Endothelial cell of umbilical vein (primary cell): ENCODE measurements at regions not wholly inside any gene's neighbourhood (a gene's known extent, or its start where the extent isn't known, plus 50 kb on each side); places are given as distances from the start of the nearest gene placed in this dataset.

Experiments
- BruUV-seq: library from RNA; stranded (reverse); fragments of 400-500 nt; replicated peaks from 2 replicates; lab custom pipeline; 2021; lab: Mats Ljungman, UMichigan
- CTCF ChIA-PET: fragments of 300-600, 350-600 bp; sonication (Branson Sonifier 250); formaldehyde crosslinking; loops from one replicate; lab custom pipeline; 2021; ENCODE audit warnings: antibody characterized with exemption, inconsistent platforms; lab: Charles Lee
- POLR2A ChIA-PET: fragments of 300-600, 350-600 bp; sonication (Branson Sonifier 250); formaldehyde crosslinking; loops from one replicate; lab custom pipeline; 2021; ENCODE audit warnings: antibody characterized with exemption, inconsistent platforms; lab: Charles Lee
- DNase-seq: peaks from one replicate; pipeline ENCODE4 v3.0.0-alpha.2; 2011; ENCODE audit warnings: low read depth, low spot score
- FAIRE-seq: peaks from 2 replicates; lab custom pipeline; 2011; peaks lifted over from hg19 to GRCh38; lab: Jason Lieb, UNC
- H2AFZ ChIP-seq: 2 replicates; pipeline ENCODE4 v1.6.0; 2012; ENCODE audit warnings: low read depth, low read length, control low read depth, inconsistent platforms
- H3K27ac ChIP-seq: 2 replicates; pipeline ENCODE4 v1.5.1; 2011; ENCODE audit warnings: low read depth, mild to moderate bottlenecking, control low read depth, low read length, moderate library complexity; ENCODE audit not compliant: insufficient read depth
- H3K27me3 ChIP-seq, 2 experiments: 2 replicates each; pipeline versions ENCODE4 v1.6.0 to v1.6.1; 2011; ENCODE audit warnings: low read length in 2 of 2, mixed read lengths in 1 of 2; ENCODE audit not compliant: control insufficient read depth in 2 of 2, insufficient read depth in 2 of 2
- H3K36me3 ChIP-seq, 2 experiments: 2 replicates in 1 of 2; 3 replicates in 1 of 2; pipeline ENCODE4 v1.5.1; 2011; ENCODE audit warnings: low read length in 2 of 2, mild to moderate bottlenecking in 1 of 2, moderate library complexity in 1 of 2; ENCODE audit not compliant: control insufficient read depth in 2 of 2, insufficient read depth in 2 of 2; ENCODE audit errors: extremely low read depth in 1 of 2
- H3K4me1 ChIP-seq: 3 replicates; pipeline ENCODE4 v1.5.1; 2011; ENCODE audit warnings: mild to moderate bottlenecking, low read length; ENCODE audit not compliant: control insufficient read depth, insufficient read depth; ENCODE audit errors: extremely low read depth
- H3K4me2 ChIP-seq: 2 replicates; pipeline ENCODE4 v1.6.1; 2011; ENCODE audit warnings: low read length, control low read depth, mixed read lengths; ENCODE audit not compliant: insufficient read depth
- H3K4me3 ChIP-seq, 3 experiments: fragments of 200-600 bp in 1 of 3; sonication (generic), shearing (Covaris generic) in 1 of 3; replicated peaks in 1 of 3; 2 replicates each; pipeline ENCODE4 v1.5.1; 2011 to 2016; ENCODE audit warnings: control low read depth in 3 of 3, low read length in 3 of 3, mild to moderate bottlenecking in 2 of 3, inconsistent platforms in 1 of 3, low read depth in 1 of 3, moderate library complexity in 1 of 3; ENCODE audit not compliant: insufficient read depth in 1 of 3
- H3K79me2 ChIP-seq: 2 replicates; pipeline ENCODE4 v1.6.0; 2012; ENCODE audit warnings: low read length, inconsistent platforms; ENCODE audit not compliant: control insufficient read depth, insufficient read depth
- H3K9ac ChIP-seq: replicated peaks from 2 replicates; pipeline ENCODE3; 2011; ENCODE audit warnings: low read length, control low read depth; ENCODE audit not compliant: insufficient read depth; ENCODE audit errors: extremely low read depth
- H3K9me1 ChIP-seq: replicated peaks from 3 replicates; pipeline ENCODE4 v1.6.0; 2011; ENCODE audit warnings: mild to moderate bottlenecking, low read length; ENCODE audit not compliant: control insufficient read depth, insufficient read depth; ENCODE audit errors: extremely low read depth
- H3K9me3 ChIP-seq: replicated peaks from 2 replicates; pipeline ENCODE4 v1.5.1; 2012; ENCODE audit warnings: low read length, inconsistent platforms; ENCODE audit not compliant: control insufficient read depth, insufficient read depth
- H4K20me1 ChIP-seq: replicated peaks from 2 replicates; pipeline ENCODE3; 2011; ENCODE audit warnings: mild to moderate bottlenecking, low read length; ENCODE audit not compliant: control insufficient read depth, insufficient read depth; ENCODE audit errors: extremely low read depth
- CTCF ChIP-seq, 2 donors: IDR thresholded peaks; 1 replicate in 1 of 2; 2 replicates in 1 of 2; pipeline ENCODE4 v1.5.1; 2011; ENCODE audit warnings: low read length in 2 of 2, mild to moderate bottlenecking in 2 of 2, moderate library complexity in 2 of 2, control low read depth in 1 of 2, inconsistent platforms in 1 of 2, low read depth in 1 of 2; ENCODE audit not compliant: insufficient read depth in 1 of 2; ENCODE audit errors: extremely low read depth in 1 of 2
- EZH2 ChIP-seq: IDR thresholded peaks from 2 replicates; pipeline ENCODE4 v1.6.1; 2012; ENCODE audit warnings: borderline replicate concordance, low read depth, mild to moderate bottlenecking, moderate library complexity, low read length, inconsistent platforms; ENCODE audit not compliant: severe bottlenecking
- FOS ChIP-seq: IDR thresholded peaks from 2 replicates; pipeline ENCODE4 v1.6.1; 2011; ENCODE audit warnings: mild to moderate bottlenecking, low read length, moderate library complexity, borderline replicate concordance; ENCODE audit not compliant: insufficient read depth
- GATA2 ChIP-seq: IDR thresholded peaks from 2 replicates; pipeline ENCODE4 v1.7.0; 2011; ENCODE audit warnings: low read depth, mild to moderate bottlenecking, moderate library complexity, mixed read lengths, low read length; ENCODE audit not compliant: insufficient read length, insufficient read depth
- JUN ChIP-seq: IDR thresholded peaks from 2 replicates; pipeline ENCODE4 v1.6.1; 2011; ENCODE audit warnings: borderline replicate concordance, low read depth; ENCODE audit not compliant: insufficient read length, insufficient read depth
- MAX ChIP-seq: IDR thresholded peaks from 2 replicates; pipeline ENCODE4 v1.6.1; 2011; ENCODE audit not compliant: insufficient read depth, insufficient read length
- MYC ChIP-seq: IDR thresholded peaks from one replicate; pipeline ENCODE4 v1.6.1; 2011; ENCODE audit warnings: mild to moderate bottlenecking, low read depth, low read length
- POLR2A ChIP-seq: IDR thresholded peaks from 2 replicates; pipeline ENCODE4 v1.6.1; 2012; ENCODE audit warnings: low read depth, mild to moderate bottlenecking, control low read depth, low read length
- POLR2AphosphoS5 ChIP-seq: IDR thresholded peaks from 2 replicates; pipeline ENCODE4 v1.6.1; 2012; ENCODE audit warnings: low read depth, mild to moderate bottlenecking, control low read depth, low read length, moderate library complexity; ENCODE audit not compliant: insufficient read depth
- dilution Hi-C: fragments of 300-500 bp; cut with MboI; formaldehyde crosslinking; loops from one replicate; pipeline ENCODE4 v1.15.0; 2019; ENCODE audit warnings: low sequenced_read_pairs; ENCODE audit not compliant: extremely low pct_ligation_motif_present
- intact Hi-C: fragments of 100-400 bp; cut with micrococcal nuclease; formaldehyde crosslinking; loops from one replicate; pipeline ENCODE4 v1.10.0; 2022

- H3K4me1 ChIP-seq = no peaks in the 10 kb centered on the region
- intact Hi-C loops = no loop called here
- dilution Hi-C loops = no loop called here
- no peaks in the 10 kb centered on the region for H3K36me3 ChIP-seq
- FAIRE-seq (no peak), DNase-seq (no peak)
- no peaks in the 10 kb centered on the region for H3K9me3 ChIP-seq
- H3K4me2 ChIP-seq = no peak overlapping the region
- TF ChIP-seq JUN = no peak
- no peak for TF ChIP-seq GATA2
- TF ChIP-seq POLR2A = no peak
- no peak for TF ChIP-seq EZH2
- TF ChIP-seq POLR2AphosphoS5 = no peak
- no peak for TF ChIP-seq CTCF (IDR thresholded peaks at IDR 0.05; ENCODE audit: extremely low read depth in 1 of 2, insufficient read depth in 1 of 2, low read depth in 1 of 2, low read length in 2 of 2)
- TF ChIP-seq FOS = no peak
- no peak for TF ChIP-seq MYC
- no peak for TF ChIP-seq MAX
- no peaks in the 10 kb centered on the region for H3K79me2 ChIP-seq
- no peaks in the 10 kb centered on the region for H4K20me1 ChIP-seq
- H3K4me3 ChIP-seq = no peak overlapping the region
- H3K9me1 ChIP-seq = no peaks in the 10 kb centered on the region
- H2AFZ ChIP-seq = no peak overlapping the region
- ChIA-PET CTCF (interaction anchor here (0.6 kb wide), 1 partner anchor 26 kb away, joined by 3 read pairs; no protein-coding TSS in a partner anchor), POLR2A (no interaction called here)
- no peak overlapping the region for H3K27ac ChIP-seq
- no peak overlapping the region for H3K9ac ChIP-seq
- H3K27me3 ChIP-seq = no peaks in the 10 kb centered on the region
- BruUV-seq = no TSS peak
These were observed 1200.8 kb upstream of the ALCAM start for GRCh38 chr3:104165866-104166265.
